C4-2B (cell line): ENCODE measurements at regions not wholly inside any gene's neighbourhood (a gene's known extent, or its start where the extent isn't known, plus 50 kb on each side); places are given as distances from the start of the nearest gene placed in this dataset.
"Not testable (repeated sequence)": the region's sequence is repeated elsewhere in the genome, so short reads cannot be mapped to it uniquely, and the experiment has no call there.

ENCODE experiments used
- H3K27ac ChIP-seq: fragments of 450-650 bp; 2 replicates; pipeline ENCODE4 v1.5.1; 2017
- CTCF ChIP-seq: fragments of 450-650 bp; conservative IDR thresholded peaks from 2 replicates; pipeline ENCODE4 v1.5.1; 2017; ENCODE audit warnings: mild to moderate bottlenecking
- ZFX ChIP-seq: fragments of 450-650 bp; IDR thresholded peaks from 2 replicates; pipeline ENCODE4 v1.6.1; 2017

- H3K27ac ChIP-seq = not testable (repeated sequence)
Observed at GRCh38 chr20:30551236-30551635, 706.2 kb upstream of the DEFB115 start.

GRCh38 chr20:30556797-30557196 lies 700.7 kb upstream of the DEFB115 start:
- H3K27ac ChIP-seq = not testable (repeated sequence)

- not testable (repeated sequence) for H3K27ac ChIP-seq
Observed at GRCh38 chr20:30565086-30565485, 692.4 kb upstream of the DEFB115 start.

- not testable (repeated sequence) for H3K27ac ChIP-seq
Observed at GRCh38 chr20:30569867-30570266, 687.6 kb upstream of the DEFB115 start.

- not testable (repeated sequence) for H3K27ac ChIP-seq
Observed at GRCh38 chr20:30570622-30571021, 686.8 kb upstream of the DEFB115 start.

- H3K27ac ChIP-seq = not testable (repeated sequence)
Observed at GRCh38 chr20:30574337-30574736, 683.1 kb upstream of the DEFB115 start.

- H3K27ac ChIP-seq = not testable (repeated sequence)
Observed at GRCh38 chr20:30579069-30579468, 678.4 kb upstream of the DEFB115 start.

GRCh38 chr20:30579824-30580438 lies 677.5 kb upstream of the DEFB115 start:
- not testable (repeated sequence) for H3K27ac ChIP-seq
- peak; percentile 11; the same call in 1 of the 2 replicates for TF ChIP-seq ZFX

GRCh38 chr20:30581839-30582238 lies 675.6 kb upstream of the DEFB115 start:
- H3K27ac ChIP-seq = not testable (repeated sequence)
- peak; percentile 53 for TF ChIP-seq CTCF

- not testable (repeated sequence) for H3K27ac ChIP-seq
Observed at GRCh38 chr20:30584403-30584802, 673.1 kb upstream of the DEFB115 start.

GRCh38 chr20:30585244-30585796 lies 672.1 kb upstream of the DEFB115 start:
- peak; percentile 82 for TF ChIP-seq CTCF

GRCh38 chr20:30586178-30586577 lies 671.3 kb upstream of the DEFB115 start:
- not testable (repeated sequence) for H3K27ac ChIP-seq

More at GRCh38 chr20:30585244-30585796, 672.1 kb upstream of the DEFB115 start:
- not testable (repeated sequence) for H3K27ac ChIP-seq

GRCh38 chr20:30593572-30593971 lies 663.9 kb upstream of the DEFB115 start:
- no peak overlapping the region for H3K27ac ChIP-seq
- TF ChIP-seq ZFX (no peak), CTCF (no peak)
